ENCODE measurements at regions not wholly inside any gene's neighbourhood (a gene's known extent, or its start where the extent isn't known, plus 50 kb on each side); places are given as distances from the start of the nearest gene placed in this dataset.

DNA sequence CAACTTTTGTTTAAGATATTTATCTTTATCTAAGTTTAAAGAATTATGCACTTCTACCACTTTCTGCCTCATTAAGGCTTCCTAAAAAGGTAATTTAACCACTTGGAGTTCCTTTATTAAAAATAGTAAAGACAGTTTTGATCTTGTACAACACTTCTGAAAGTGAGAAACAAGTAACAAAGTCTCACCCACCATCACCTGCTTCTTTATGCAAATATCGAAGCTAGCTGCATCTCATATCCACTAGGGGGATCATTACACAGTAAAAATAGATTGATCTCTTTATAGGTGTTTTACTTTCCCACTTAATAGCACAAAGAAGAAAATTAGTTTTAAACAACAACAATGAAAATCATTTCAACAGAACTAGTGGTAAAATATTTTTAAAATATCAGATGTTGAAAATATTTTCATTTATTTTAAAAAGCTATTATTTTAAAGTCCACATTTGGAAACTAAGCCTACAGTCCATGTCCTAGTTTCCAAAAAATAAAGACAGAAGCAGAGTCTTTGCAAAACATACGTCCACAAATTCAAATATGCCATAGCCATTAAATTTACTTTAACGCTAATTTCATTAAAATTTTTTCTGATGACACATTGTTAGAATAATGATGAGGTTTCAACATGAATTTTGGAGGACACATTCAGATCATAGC lies 160.0 kb upstream of the SOX5 start:
- Histone ChIP-seq H3K36me3 (no peaks in the 10 kb centered on the region), H3K27ac (no peak overlapping the region), H3K9me3 (no peaks in the 10 kb centered on the region), H3K27me3 (no peaks in the 10 kb centered on the region), H3K4me1 (ENCODE audit: control insufficient read depth in 1 of 2, insufficient read depth in 1 of 2, low read depth in 1 of 2, low read length in 1 of 2) (peaks cover 0 to 4% of the 10 kb centered on the region in 2 experiments), H3K4me3 (ENCODE audit: low read depth in 1 of 2, low read length in 1 of 2) (no peak overlapping the region)
- TF ChIP-seq, protein P1, sequence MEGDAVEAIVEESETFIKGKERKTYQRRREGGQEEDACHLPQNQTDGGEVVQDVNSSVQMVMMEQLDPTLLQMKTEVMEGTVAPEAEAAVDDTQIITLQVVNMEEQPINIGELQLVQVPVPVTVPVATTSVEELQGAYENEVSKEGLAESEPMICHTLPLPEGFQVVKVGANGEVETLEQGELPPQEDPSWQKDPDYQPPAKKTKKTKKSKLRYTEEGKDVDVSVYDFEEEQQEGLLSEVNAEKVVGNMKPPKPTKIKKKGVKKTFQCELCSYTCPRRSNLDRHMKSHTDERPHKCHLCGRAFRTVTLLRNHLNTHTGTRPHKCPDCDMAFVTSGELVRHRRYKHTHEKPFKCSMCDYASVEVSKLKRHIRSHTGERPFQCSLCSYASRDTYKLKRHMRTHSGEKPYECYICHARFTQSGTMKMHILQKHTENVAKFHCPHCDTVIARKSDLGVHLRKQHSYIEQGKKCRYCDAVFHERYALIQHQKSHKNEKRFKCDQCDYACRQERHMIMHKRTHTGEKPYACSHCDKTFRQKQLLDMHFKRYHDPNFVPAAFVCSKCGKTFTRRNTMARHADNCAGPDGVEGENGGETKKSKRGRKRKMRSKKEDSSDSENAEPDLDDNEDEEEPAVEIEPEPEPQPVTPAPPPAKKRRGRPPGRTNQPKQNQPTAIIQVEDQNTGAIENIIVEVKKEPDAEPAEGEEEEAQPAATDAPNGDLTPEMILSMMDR (IDR thresholded peaks at IDR 0.05) = no peak

DNA sequence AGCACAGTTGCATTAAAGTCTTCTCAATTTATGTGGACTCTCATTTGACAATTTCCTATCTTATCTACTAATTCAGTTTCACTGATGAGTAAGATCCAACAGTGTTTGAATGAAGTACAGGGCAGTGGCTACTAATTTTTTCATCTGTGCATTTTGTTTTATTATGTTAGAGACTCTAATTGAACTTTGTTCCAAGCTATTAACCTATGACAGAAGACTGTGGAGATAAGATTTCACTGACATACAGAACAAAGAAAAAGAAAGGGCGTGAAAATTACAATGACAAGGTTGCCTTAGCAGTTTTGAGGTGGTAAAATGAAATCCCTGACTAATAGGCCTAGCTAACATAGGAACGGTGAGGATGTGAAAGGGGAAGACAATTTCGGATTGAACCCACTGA lies 153.2 kb upstream of the SOX5 start:
- Histone ChIP-seq H3K27ac (no peak overlapping the region), H3K27me3 (no peaks in the 10 kb centered on the region), H3K4me3 (ENCODE audit: low read depth in 1 of 2, low read length in 1 of 2) (no peak overlapping the region), H3K36me3 (no peaks in the 10 kb centered on the region), H3K9me3 (no peaks in the 10 kb centered on the region), H3K4me1 (ENCODE audit: control insufficient read depth in 1 of 2, insufficient read depth in 1 of 2, low read depth in 1 of 2, low read length in 1 of 2) (no peaks in the 10 kb centered on the region)
- TF ChIP-seq, protein P1 (IDR thresholded peaks at IDR 0.05) = no peak

DNA sequence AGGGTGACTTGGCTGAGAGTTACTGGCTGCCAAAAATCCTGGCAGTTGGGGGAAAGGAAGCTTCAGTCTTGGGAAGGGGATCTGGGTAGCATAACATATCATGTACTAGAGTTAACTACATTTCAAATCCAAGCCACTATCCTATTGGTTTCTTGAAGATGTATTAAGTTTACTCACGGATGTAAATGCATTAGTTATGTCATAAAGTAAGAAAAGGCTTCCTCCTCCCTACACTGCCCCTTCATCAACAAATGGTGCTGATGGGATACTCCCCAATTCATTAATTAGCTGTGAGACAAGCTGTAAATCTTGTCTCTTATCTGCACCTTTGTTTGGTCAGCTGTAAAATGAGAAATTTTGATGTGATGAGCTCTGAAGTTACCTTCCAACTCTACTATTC lies 150.1 kb upstream of the SOX5 start:
- no peak overlapping the region for H3K4me3 ChIP-seq (ENCODE audit: low read depth in 1 of 2, low read length in 1 of 2)
- no peaks in the 10 kb centered on the region for H3K27me3 ChIP-seq
- no peaks in the 10 kb centered on the region for H3K4me1 ChIP-seq (ENCODE audit: control insufficient read depth in 1 of 2, insufficient read depth in 1 of 2, low read depth in 1 of 2, low read length in 1 of 2)
- H3K27ac ChIP-seq = no peak overlapping the region
- H3K9me3 ChIP-seq = no peaks in the 10 kb centered on the region
- TF ChIP-seq, protein P1 (IDR thresholded peaks at IDR 0.05) = no peak
- H3K36me3 ChIP-seq = no peaks in the 10 kb centered on the region

DNA sequence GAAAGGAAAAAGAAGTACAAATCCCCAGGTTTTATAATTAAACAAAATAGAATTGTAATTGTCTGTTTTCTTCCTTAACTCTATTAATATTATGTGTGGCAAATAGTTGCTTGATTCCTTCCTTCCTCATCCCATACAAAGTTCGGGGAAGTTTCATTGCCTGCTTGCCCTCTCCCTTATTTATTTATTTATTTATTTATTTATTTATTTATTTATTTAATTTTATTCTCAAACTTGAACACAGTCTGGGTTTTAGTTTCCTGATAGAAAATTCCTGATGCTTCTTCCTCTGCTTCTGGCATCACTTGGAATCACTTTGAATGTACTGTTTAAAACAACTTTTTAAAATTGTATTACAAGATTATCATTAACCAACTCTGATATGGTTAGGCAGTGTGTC lies 145.8 kb upstream of the SOX5 start:
- Histone ChIP-seq H3K4me3 (ENCODE audit: low read depth in 1 of 2, low read length in 1 of 2) (no peak overlapping the region), H3K4me1 (ENCODE audit: control insufficient read depth in 1 of 2, insufficient read depth in 1 of 2, low read depth in 1 of 2, low read length in 1 of 2) (no peaks in the 10 kb centered on the region), H3K27me3 (no peaks in the 10 kb centered on the region), H3K9me3 (no peaks in the 10 kb centered on the region), H3K36me3 (no peaks in the 10 kb centered on the region), H3K27ac (no peak overlapping the region)
- TF ChIP-seq, protein P1 (IDR thresholded peaks at IDR 0.05) = no peak

GRCh38 chr12:24089510-24089890 lies 140.0 kb upstream of the SOX5 start:
- Histone ChIP-seq H3K4me1 (ENCODE audit: control insufficient read depth in 1 of 2, insufficient read depth in 1 of 2, low read depth in 1 of 2, low read length in 1 of 2) (no peaks in the 10 kb centered on the region), H3K9me3 (no peaks in the 10 kb centered on the region), H3K27me3 (no peaks in the 10 kb centered on the region), H3K4me3 (ENCODE audit: low read depth in 1 of 2, low read length in 1 of 2) (no peak overlapping the region), H3K27ac (no peak overlapping the region), H3K36me3 (no peaks in the 10 kb centered on the region)
- TF ChIP-seq, protein P1 (IDR thresholded peaks at IDR 0.05) = no peak
